Right hindlimb (tissue), 1 donor: ENCODE measurements at regions not wholly inside any gene's neighbourhood (a gene's known extent, or its start where the extent isn't known, plus 50 kb on each side); places are given as distances from the start of the nearest gene placed in this dataset.

ENCODE experiments used
- DNase-seq: peaks from one replicate; pipeline ENCODE4 v3.0.0-alpha.2; 2018

GRCh38 chr13:111911121-111911720, 155.7 kb upstream of the SOX1 start:
- DNase-seq = no peak

GRCh38 chr13:111911754-111912452, 155.0 kb upstream of the SOX1 start:
- no peak for DNase-seq

- no peak for DNase-seq
These were observed 154.5 kb upstream of the SOX1 start for GRCh38 chr13:111912453-111912866.

- DNase-seq = no peak
These were observed 153.8 kb upstream of the SOX1 start for GRCh38 chr13:111912991-111913760.

- no peak for DNase-seq
These were observed 153.2 kb upstream of the SOX1 start for GRCh38 chr13:111913761-111914140.

GRCh38 chr13:111914241-111915103, 152.5 kb upstream of the SOX1 start:
- no peak for DNase-seq

DNA sequence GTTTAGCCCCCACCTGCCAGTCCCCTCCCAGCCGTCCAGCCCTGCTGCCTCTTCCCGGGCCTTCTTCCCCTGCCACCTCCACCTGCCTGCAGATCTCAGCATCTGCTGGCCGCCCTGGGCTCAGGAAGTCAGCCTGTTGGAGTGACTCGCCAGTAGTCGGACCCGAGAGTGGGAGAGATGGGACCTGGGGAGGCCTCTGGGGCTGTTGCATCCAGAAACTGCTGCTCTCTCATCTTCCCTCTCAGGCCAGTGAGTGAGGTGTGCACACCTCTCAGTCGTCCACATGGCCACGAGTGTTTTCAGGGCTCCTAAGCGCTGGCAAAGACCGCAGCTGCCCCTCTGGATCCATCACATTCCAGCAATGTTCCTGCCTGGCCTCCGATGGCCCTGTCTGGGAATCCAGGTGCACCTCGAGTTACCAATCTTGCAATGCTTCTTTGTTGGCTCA, 151.8 kb upstream of the SOX1 start:
- DNase-seq = no peak

DNA sequence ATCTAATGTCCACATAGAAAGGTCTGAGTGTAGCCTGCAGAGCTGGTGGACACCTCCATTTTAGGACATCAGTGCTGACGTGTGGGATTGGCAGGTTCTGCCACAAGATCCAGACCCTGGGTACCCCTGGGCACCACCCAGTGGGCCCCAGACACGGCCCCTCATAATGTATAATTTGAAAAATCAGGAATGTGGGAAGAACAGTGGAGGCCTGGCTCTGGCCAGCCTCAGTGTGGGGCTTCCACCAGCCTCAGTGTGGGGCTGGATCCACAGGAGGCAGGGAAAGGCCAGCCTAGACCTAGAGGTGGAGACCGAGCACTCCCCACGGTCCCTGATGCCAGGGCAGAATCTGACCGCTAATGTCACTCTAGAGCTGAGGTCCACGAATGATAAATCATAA, 150.7 kb upstream of the SOX1 start:
- no peak for DNase-seq

- DNase-seq = no peak
These were observed 149.9 kb upstream of the SOX1 start for GRCh38 chr13:111917086-111917485.

DNA sequence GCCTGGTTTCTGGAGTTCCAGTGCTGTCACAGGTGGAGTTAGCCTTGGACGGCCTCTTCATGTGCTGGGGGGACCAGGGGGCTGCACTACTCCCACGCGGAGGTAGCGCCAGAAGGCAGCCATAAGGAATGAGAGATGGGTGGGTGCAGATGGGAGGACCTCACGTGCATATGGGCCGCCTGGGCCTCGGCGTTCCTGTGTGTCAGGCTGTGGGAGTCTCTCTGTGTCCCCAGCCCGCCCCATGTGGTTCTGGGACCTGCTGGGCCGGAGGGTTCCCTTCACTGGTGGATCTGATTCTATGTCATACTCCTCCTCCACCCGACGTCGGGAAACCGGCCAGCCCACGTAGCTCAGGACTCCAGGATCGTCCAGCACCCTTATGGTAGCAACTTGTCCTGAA, 149.0 kb upstream of the SOX1 start:
- no peak for DNase-seq

DNA sequence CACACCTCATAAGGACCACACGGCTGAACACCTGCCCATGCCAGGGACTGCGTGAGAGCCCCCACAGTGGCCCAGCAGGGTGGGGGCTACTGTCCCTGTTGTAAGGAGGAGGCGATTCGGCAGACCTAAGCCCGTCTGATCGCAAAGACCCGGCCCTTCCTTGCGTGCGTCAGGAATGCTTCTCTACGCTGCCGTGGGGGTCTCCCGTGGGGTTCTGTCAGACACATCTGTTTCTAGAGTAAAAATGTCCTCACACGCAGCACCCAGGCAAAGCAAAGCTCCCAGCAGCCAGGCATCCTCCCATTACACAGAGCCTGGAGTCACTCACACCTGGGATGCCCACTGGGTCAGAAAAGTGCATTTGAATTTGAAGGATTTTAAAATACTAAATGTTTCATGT, 147.7 kb upstream of the SOX1 start:
- DNase-seq = no peak

- no peak for DNase-seq
These were observed 147.1 kb upstream of the SOX1 start for GRCh38 chr13:111919849-111920248.

DNA sequence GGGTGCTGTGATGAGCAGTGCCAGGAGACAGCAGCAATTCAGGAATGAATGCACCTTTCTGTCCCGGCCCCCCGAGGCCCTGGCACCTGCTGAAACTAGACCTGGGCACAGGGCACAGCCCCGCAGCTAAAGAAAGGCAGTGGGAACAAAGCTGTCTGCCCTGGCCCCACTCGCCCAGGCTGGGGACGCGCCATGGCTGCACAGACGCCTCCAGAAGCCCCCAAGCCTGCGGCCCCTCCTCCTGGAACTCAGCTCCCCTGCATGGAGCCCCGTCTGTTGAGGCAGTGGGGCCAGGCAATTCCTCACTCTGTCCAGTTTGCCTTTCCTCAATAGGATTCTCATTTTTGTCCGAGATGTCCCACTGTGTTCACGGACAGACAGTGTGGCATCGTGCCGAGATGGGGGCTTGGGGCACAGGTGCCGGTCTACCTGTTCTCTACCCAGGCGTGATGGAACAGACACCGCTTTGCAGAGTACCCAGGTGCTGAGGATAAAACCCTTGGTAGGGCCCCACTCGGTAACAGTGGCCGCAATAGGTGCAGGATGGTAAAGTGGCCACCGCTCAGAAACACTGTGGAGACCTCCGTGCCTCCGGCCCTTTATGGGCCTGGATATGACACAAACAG, 146.5 kb upstream of the SOX1 start:
- no peak for DNase-seq

- no peak for DNase-seq
These were observed 145.8 kb upstream of the SOX1 start for GRCh38 chr13:111920932-111921705.

GRCh38 chr13:111922086-111922485, 144.9 kb upstream of the SOX1 start:
- no peak for DNase-seq

- DNase-seq = no peak
These were observed 143.5 kb upstream of the SOX1 start for GRCh38 chr13:111923439-111923838.

DNA sequence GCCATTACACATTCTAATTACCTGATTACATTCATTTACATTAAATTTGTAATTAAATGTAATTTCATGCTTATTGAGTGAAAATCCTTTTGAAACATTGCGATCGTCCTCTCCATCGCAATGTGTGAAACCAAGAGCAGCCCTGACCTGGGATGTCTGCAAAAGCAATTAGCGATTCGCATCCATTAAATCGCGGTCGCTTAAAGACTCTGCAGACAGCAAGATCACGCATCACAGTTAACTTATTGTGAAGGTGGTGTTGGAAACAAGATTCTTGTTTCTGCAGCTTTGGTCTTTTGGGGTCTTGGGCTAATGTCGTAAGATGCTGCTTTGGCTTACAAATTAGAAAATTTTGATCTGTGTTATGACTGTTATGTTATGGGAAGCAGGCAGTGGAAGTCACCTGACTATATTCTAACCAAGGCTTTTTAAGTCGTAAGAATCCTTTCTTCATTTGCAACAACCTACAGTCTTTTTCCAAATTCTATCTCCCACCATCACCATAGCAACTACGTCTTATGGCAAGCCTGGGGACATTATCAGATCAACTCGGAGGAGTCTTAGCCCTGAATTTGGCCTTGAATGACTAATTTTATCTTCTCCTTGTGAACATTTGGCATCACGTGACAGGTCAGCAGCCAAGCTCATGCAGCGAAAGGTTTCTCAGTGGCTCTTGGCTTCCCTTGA, 142.8 kb upstream of the SOX1 start:
- no peak for DNase-seq

DNA sequence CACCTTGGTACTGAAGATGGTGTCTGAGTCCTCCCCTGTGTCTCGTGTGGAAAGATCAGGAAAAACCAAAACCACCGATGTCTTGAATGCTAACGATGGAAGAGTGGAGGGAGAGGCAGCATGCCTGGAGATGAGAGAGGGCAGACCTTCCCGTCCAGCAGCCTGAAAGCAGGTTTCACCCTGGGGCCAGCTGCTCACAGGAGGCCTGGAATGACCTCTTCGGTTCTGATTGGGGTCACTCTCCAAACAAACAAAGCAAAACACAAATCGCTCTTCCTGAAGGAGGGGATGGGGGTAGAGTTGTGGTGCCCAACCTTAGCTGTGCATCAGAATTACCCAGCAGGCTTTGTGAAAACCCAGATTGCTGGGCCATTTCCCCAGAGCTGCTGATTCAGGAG, 142.3 kb upstream of the SOX1 start:
- no peak for DNase-seq

GRCh38 chr13:111925146-111925875, 141.6 kb upstream of the SOX1 start:
- DNase-seq = no peak

DNA sequence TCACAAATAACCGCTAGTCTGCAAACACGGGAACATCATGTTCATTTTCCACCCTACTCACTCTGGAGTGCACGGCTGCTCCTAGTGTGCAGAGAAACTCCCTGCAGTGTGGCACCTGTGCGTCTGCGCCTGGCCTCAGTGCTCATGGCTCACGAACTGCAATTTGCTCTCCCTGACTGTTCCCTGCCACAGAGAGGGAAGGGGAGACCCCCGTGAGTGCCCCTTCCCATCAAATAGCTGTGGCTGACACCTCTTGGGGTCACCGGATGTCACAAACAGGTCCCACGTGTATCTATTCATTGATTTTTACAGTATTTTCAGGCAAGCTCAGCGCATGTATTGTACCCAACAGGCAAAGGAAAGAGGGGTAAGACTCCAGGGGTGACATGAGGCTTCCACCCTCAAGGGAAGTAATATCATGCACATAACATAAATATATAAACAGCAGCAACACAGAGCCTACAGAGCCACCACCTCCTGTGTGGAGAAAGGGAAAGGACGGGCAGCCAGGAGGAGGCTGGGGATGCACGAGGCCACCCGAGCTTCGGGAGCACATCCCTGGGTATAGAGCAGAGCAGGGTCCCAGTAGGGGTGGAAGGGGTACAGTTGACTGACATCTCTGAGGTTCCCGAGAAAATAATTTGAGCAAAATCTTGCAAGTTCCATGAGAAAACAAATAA, 140.3 kb upstream of the SOX1 start:
- no peak for DNase-seq
